Keratinocyte (primary cell): ENCODE measurements at regions not wholly inside any gene's neighbourhood (a gene's known extent, or its start where the extent isn't known, plus 50 kb on each side); places are given as distances from the start of the nearest gene placed in this dataset.

ENCODE experiments used
- DNase-seq: peaks from one replicate; pipeline ENCODE4 v3.0.0-alpha.2; 2011; ENCODE audit warnings: low read depth, missing footprints, low spot score
- FAIRE-seq: peaks from 2 replicates; lab custom pipeline; 2011; peaks lifted over from hg19 to GRCh38; lab: Jason Lieb, UNC
- H2AFZ ChIP-seq: 2 replicates; pipeline ENCODE4 v1.6.0; 2012; ENCODE audit warnings: low read length, control low read depth, inconsistent platforms; ENCODE audit not compliant: control insufficient read depth
- H3K27ac ChIP-seq: 2 replicates; pipeline ENCODE4 v1.5.1; 2011; ENCODE audit warnings: low read length; ENCODE audit not compliant: control insufficient read depth, insufficient read depth
- H3K27me3 ChIP-seq: 3 replicates; pipeline ENCODE4 v1.6.0; 2011; ENCODE audit warnings: low read length; ENCODE audit not compliant: control insufficient read depth, insufficient read depth; ENCODE audit errors: extremely low read depth
- H3K36me3 ChIP-seq, 2 experiments: 2 replicates in 1 of 2; 3 replicates in 1 of 2; pipeline ENCODE4 v1.5.1; 2011; ENCODE audit warnings: low read length in 2 of 2, mild to moderate bottlenecking in 1 of 2; ENCODE audit not compliant: control insufficient read depth in 2 of 2, insufficient read depth in 2 of 2; ENCODE audit errors: extremely low read depth in 1 of 2
- H3K4me1 ChIP-seq: 3 replicates; pipeline ENCODE4 v1.5.1; 2011; ENCODE audit warnings: low read length; ENCODE audit not compliant: control insufficient read depth, insufficient read depth; ENCODE audit errors: extremely low read depth
- H3K4me2 ChIP-seq: 3 replicates; pipeline ENCODE4 v1.6.0; 2011; ENCODE audit warnings: low read depth, low read length; ENCODE audit not compliant: control insufficient read depth, insufficient read depth; ENCODE audit errors: extremely low read depth
- H3K4me3 ChIP-seq, 3 experiments: fragments of 200-600 bp in 1 of 3; sonication (generic) in 1 of 3; 2 replicates in 2 of 3; 3 replicates in 1 of 3; pipeline ENCODE4 v1.5.1; 2011 to 2016; ENCODE audit warnings: low read length in 3 of 3, mild to moderate bottlenecking in 3 of 3, control low read depth in 2 of 3, inconsistent platforms in 1 of 3, low read depth in 1 of 3, mixed read lengths in 1 of 3, mixed run types in 1 of 3, moderate library complexity in 1 of 3; ENCODE audit not compliant: control insufficient read depth in 2 of 3, insufficient read depth in 2 of 3; ENCODE audit errors: extremely low read depth in 1 of 3
- H3K79me2 ChIP-seq: 2 replicates; pipeline ENCODE4 v1.6.0; 2012; ENCODE audit warnings: low read length; ENCODE audit not compliant: control insufficient read depth, insufficient read depth
- H3K9ac ChIP-seq: 3 replicates; pipeline ENCODE4 v1.6.0; 2011; ENCODE audit warnings: low read length; ENCODE audit not compliant: control insufficient read depth, insufficient read depth; ENCODE audit errors: extremely low read depth
- H3K9me1 ChIP-seq: 3 replicates; pipeline ENCODE4 v1.6.0; 2011; ENCODE audit warnings: low read length; ENCODE audit not compliant: control insufficient read depth, insufficient read depth; ENCODE audit errors: extremely low read depth
- H3K9me3 ChIP-seq: 2 replicates; pipeline ENCODE4 v1.5.1; 2012; ENCODE audit warnings: low read depth, low read length; ENCODE audit not compliant: control insufficient read depth
- H4K20me1 ChIP-seq: 3 replicates; pipeline ENCODE4 v1.6.0; 2011; ENCODE audit warnings: low read length; ENCODE audit not compliant: control insufficient read depth, insufficient read depth; ENCODE audit errors: extremely low read depth
- CTCF ChIP-seq, 3 experiments: IDR thresholded peaks in 1 of 3; conservative IDR thresholded peaks in 1 of 3; optimal IDR thresholded peaks in 1 of 3; 2 replicates in 2 of 3; 3 replicates in 1 of 3; pipeline versions ENCODE3 to v1.5.1; 2011; ENCODE audit warnings: low read length in 3 of 3, mild to moderate bottlenecking in 3 of 3, moderate library complexity in 2 of 3, control low read depth in 1 of 3, inconsistent platforms in 1 of 3; ENCODE audit not compliant: insufficient read depth in 2 of 3; ENCODE audit errors: extremely low read depth in 1 of 3
- EZH2 ChIP-seq: IDR thresholded peaks from one replicate; pipeline ENCODE4 v1.6.1; 2012; ENCODE audit warnings: inconsistent platforms, mild to moderate bottlenecking, low read length, moderate library complexity
- dilution Hi-C: fragments of 300-500 bp; cut with MboI; formaldehyde crosslinking; loops from one replicate; pipeline ENCODE4 v1.7.0; 2020; ENCODE audit warnings: low sequenced_read_pairs; ENCODE audit not compliant: extremely low pct_ligation_motif_present

- FAIRE-seq (no peak), DNase-seq (no peak)
- Histone ChIP-seq H3K4me2 (no peak overlapping the region), H3K4me1 (no peaks in the 10 kb centered on the region), H4K20me1 (no peaks in the 10 kb centered on the region), H3K9me1 (no peaks in the 10 kb centered on the region), H3K9me3 (no peaks in the 10 kb centered on the region), H3K79me2 (no peaks in the 10 kb centered on the region), H3K36me3 (no peaks in the 10 kb centered on the region), H2AFZ (no peak overlapping the region), H3K4me3 (no peak overlapping the region), H3K27me3 (no peaks in the 10 kb centered on the region), H3K9ac (no peak overlapping the region), H3K27ac (no peak overlapping the region)
- dilution Hi-C loops, result no loop called here
- TF ChIP-seq EZH2 (no peak), CTCF (optimal IDR thresholded peaks at IDR 0.05 in 1 of 3, IDR thresholded peaks at IDR 0.05 in 1 of 3, conservative IDR thresholded peaks at IDR 0.05 in 1 of 3; ENCODE audit: extremely low read depth in 1 of 3, insufficient read depth in 2 of 3, low read length in 3 of 3) (no peak)
Observed at GRCh38 chr4:173899813-173900212, 369.8 kb upstream of the HAND2 start.

GRCh38 chr4:173891072-173891471, 361.0 kb upstream of the HAND2 start:
- H3K36me3 ChIP-seq, result no peaks in the 10 kb centered on the region
- no peaks in the 10 kb centered on the region for H3K27me3 ChIP-seq
- no peak overlapping the region for H3K4me3 ChIP-seq
- FAIRE-seq (no peak), DNase-seq (no peak)
- dilution Hi-C loops, result no loop called here
- no peak overlapping the region for H3K4me2 ChIP-seq
- H3K79me2 ChIP-seq, result no peaks in the 10 kb centered on the region
- no peaks in the 10 kb centered on the region for H3K9me3 ChIP-seq
- TF ChIP-seq CTCF (optimal IDR thresholded peaks at IDR 0.05 in 1 of 3, IDR thresholded peaks at IDR 0.05 in 1 of 3, conservative IDR thresholded peaks at IDR 0.05 in 1 of 3; ENCODE audit: extremely low read depth in 1 of 3, insufficient read depth in 2 of 3, low read length in 3 of 3) (no peak), EZH2 (no peak)
- H3K4me1 ChIP-seq, result no peaks in the 10 kb centered on the region
- H3K27ac ChIP-seq, result no peak overlapping the region
- H3K9me1 ChIP-seq, result no peaks in the 10 kb centered on the region
- no peak overlapping the region for H2AFZ ChIP-seq
- no peak overlapping the region for H3K9ac ChIP-seq
- H4K20me1 ChIP-seq, result no peaks in the 10 kb centered on the region
